ENCODE measurements at regions not wholly inside any gene's neighbourhood (a gene's known extent, or its start where the extent isn't known, plus 50 kb on each side); places are given as distances from the start of the nearest gene placed in this dataset.

DNA sequence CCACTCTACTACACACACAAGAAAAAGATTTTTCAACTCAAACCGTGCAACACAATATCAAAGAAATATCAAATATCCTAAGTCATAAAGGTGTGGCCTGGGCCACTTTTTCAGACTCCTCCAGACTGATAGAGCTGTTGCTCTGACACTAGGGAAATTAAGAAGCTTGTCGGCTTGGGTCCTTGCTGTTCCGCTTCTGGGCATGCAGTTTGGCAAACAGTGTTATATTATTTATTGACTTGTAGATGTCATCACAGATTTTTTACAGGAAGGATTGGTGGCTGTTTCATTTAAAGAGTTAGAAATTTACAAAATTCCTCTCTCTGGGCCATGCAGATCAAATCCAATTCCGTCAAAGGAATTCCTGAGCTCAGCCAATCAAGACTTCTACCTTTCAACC, 64.5 kb upstream of the EPCAM start:
- Mint-ChIP-seq H3K27ac (0 out of 7 replicates have a peak overlapping the region, but pooled peaks of 1 of the 3 experiments have one; percentile 3), H3K9me3 (no peaks in the 10 kb centered on the region), H3K27me3 (ENCODE audit: low read depth) (peaks cover 9% of the 10 kb centered on the region), H3K4me3 (no peak overlapping the region), H3K4me1 (peaks cover 20 to 21% of the 10 kb centered on the region in 2 experiments), H3K36me3 (ENCODE audit: insufficient read depth in 1 of 3, low read depth in 3 of 3) (no peaks in the 10 kb centered on the region)
- TF ChIP-seq CTCF (conservative IDR thresholded peaks at IDR 0.05), result no peak
- no peak overlapping the region for H2BK12ac ChIP-seq (ENCODE audit: insufficient read length, low read depth, low read length)
- no peak overlapping the region for H3K23ac ChIP-seq (ENCODE audit: insufficient read length, low read depth, low read length)
- H3K4me2 ChIP-seq (ENCODE audit: insufficient read depth, insufficient read length, low read length), result no peak overlapping the region
- H3K56ac ChIP-seq (ENCODE audit: insufficient read length, low read depth, low read length), result no peak overlapping the region
- no peaks in the 10 kb centered on the region for H3K27me3 ChIP-seq (ENCODE audit: insufficient read depth, low read length)
- H4K91ac ChIP-seq (ENCODE audit: insufficient read length, low read depth, low read length), result no peak overlapping the region
- H3K9me3 ChIP-seq (ENCODE audit: control insufficient read depth, low read depth, low read length), result no peaks in the 10 kb centered on the region
- H4K5ac ChIP-seq (ENCODE audit: insufficient read length, low read depth, low read length), result no peak overlapping the region
- WGBS (ENCODE audit: extremely low coverage, insufficient read length, low lambda C conversion rate), result no CpG with 5 or more reads among the region's 4 CpGs
- H3K4ac ChIP-seq (ENCODE audit: low read depth, low read length), result no peak overlapping the region
- H3K79me1 ChIP-seq (ENCODE audit: insufficient read depth, low read depth, low read length, poor library complexity, severe bottlenecking), result no peaks in the 10 kb centered on the region
- no peak overlapping the region for H2BK20ac ChIP-seq (ENCODE audit: low read depth, low read length, poor library complexity, severe bottlenecking)
- no peaks in the 10 kb centered on the region for H3K23me2 ChIP-seq (ENCODE audit: insufficient read length, low read depth, low read length, poor library complexity, severe bottlenecking)
- no peak overlapping the region for H2BK15ac ChIP-seq (ENCODE audit: low read depth, low read length)
- no peak overlapping the region for H2BK5ac ChIP-seq (ENCODE audit: insufficient read length, low read length)
- H3K27ac ChIP-seq (ENCODE audit: insufficient read length, low read depth, low read length), result no peak overlapping the region
- no peaks in the 10 kb centered on the region for H4K20me1 ChIP-seq (ENCODE audit: control insufficient read depth, insufficient read depth, insufficient read length)
- no peaks in the 10 kb centered on the region for H3K79me2 ChIP-seq (ENCODE audit: insufficient read depth, low read length)
- no peak overlapping the region for H3K9ac ChIP-seq (ENCODE audit: extremely low read depth, insufficient read length, low read length)
- no peak overlapping the region for H2AFZ ChIP-seq (ENCODE audit: low read length)
- DNase-seq, result no peak
- H2AK5ac ChIP-seq (ENCODE audit: insufficient read length, low read length), result no peak overlapping the region
- no peak overlapping the region for H3T11ph ChIP-seq (ENCODE audit: low read length)
- no peaks in the 10 kb centered on the region; the same call in 1 of the 2 replicates for H3K4me1 ChIP-seq (ENCODE audit: insufficient read depth, low read length)
- no peak overlapping the region for H3K14ac ChIP-seq (ENCODE audit: insufficient read depth, low read length)
- no peak overlapping the region for H2BK120ac ChIP-seq (ENCODE audit: low read depth, low read length, poor library complexity, severe bottlenecking)
- no peak overlapping the region for H3K18ac ChIP-seq (ENCODE audit: insufficient read length, low read depth, low read length)
- no peak overlapping the region for H4K8ac ChIP-seq (replicated peaks; ENCODE audit: insufficient read length, low read depth, low read length)
